ENCODE measurements at regions not wholly inside any gene's neighbourhood (a gene's known extent, or its start where the extent isn't known, plus 50 kb on each side); places are given as distances from the start of the nearest gene placed in this dataset.

GRCh38 chr5:124460642-124461041, 285.8 kb downstream of the ZNF608 start:
- Histone ChIP-seq H3F3A (replicated peaks; ENCODE audit: insufficient read depth) (no peaks in the 10 kb centered on the region), H3K4me1 (ENCODE audit: control insufficient read depth in 1 of 2, insufficient read depth in 2 of 2, low read depth in 1 of 2, low read length in 1 of 2) (peaks cover 0 to 21% of the 10 kb centered on the region in 2 experiments; a peak in 2 of 4 replicates), H3K9ac (no peak overlapping the region), H4K20me1 (ENCODE audit: insufficient read depth) (no peaks in the 10 kb centered on the region), H3K27ac (ENCODE audit: low read depth in 2 of 2, low read length in 1 of 2) (no peak overlapping the region; a peak in 1 of 4 replicates), H3K9me2 (no peaks in the 10 kb centered on the region), H3K4me3 (ENCODE audit: low read depth in 2 of 2, low read length in 1 of 2) (no peak overlapping the region), H2AFZ (ENCODE audit: low read depth) (no peak overlapping the region), H3K4me2 (no peak overlapping the region), H3K27me3 (ENCODE audit: insufficient read depth) (no peaks in the 10 kb centered on the region), H3K79me2 (ENCODE audit: insufficient read depth) (no peaks in the 10 kb centered on the region), H3K36me3 (replicated peaks in 1 of 2; ENCODE audit: control insufficient read depth in 1 of 2, insufficient read depth in 2 of 2, low read length in 1 of 2) (no peaks in the 10 kb centered on the region), H3K9me3 (no peaks in the 10 kb centered on the region)
- ChIA-PET POLR2A (no interaction called here), CTCF (no interaction called here)
- WGBS (ENCODE audit: low lambda C conversion rate): 78% methylated on average over 3 of the region's 3 CpGs
- TF ChIP-seq REST (IDR thresholded peaks at IDR 0.05; ENCODE audit: low read depth, low read length) (no peak), PBX3 (IDR thresholded peaks at IDR 0.05) (no peak), FOSL2 (IDR thresholded peaks at IDR 0.05; ENCODE audit: borderline replicate concordance, low read depth) (no peak), FOXJ3 (CRISPR knock-in tag; IDR thresholded peaks at IDR 0.05) (no peak), JUND (IDR thresholded peaks at IDR 0.05) (no peak), ZBTB33 (IDR thresholded peaks at IDR 0.05; ENCODE audit: borderline replicate concordance, low read depth) (no peak), FOXM1 (IDR thresholded peaks at IDR 0.05; ENCODE audit: low read depth) (no peak), GATA2 (CRISPR knock-in tag; IDR thresholded peaks at IDR 0.05) (no peak)
- no peak for DNase-seq

- no peak for TF ChIP-seq YY1 (IDR thresholded peaks at IDR 0.05; ENCODE audit: low read depth)
- Histone ChIP-seq H3K4me2 (no peak overlapping the region), H3K36me3 (replicated peaks in 1 of 2; ENCODE audit: control insufficient read depth in 1 of 2, insufficient read depth in 2 of 2, low read length in 1 of 2) (no peaks in the 10 kb centered on the region), H3K27me3 (ENCODE audit: insufficient read depth) (no peaks in the 10 kb centered on the region), H3K9me2 (no peaks in the 10 kb centered on the region), H3K27ac (ENCODE audit: low read depth in 2 of 2, low read length in 1 of 2) (no peak overlapping the region), H3K4me1 (ENCODE audit: control insufficient read depth in 1 of 2, insufficient read depth in 2 of 2, low read depth in 1 of 2, low read length in 1 of 2) (peaks cover 0 to 21% of the 10 kb centered on the region in 2 experiments; a peak in 2 of 4 replicates), H4K20me1 (ENCODE audit: insufficient read depth) (no peaks in the 10 kb centered on the region), H3K9me3 (no peaks in the 10 kb centered on the region), H3F3A (replicated peaks; ENCODE audit: insufficient read depth) (no peaks in the 10 kb centered on the region), H3K79me2 (ENCODE audit: insufficient read depth) (no peaks in the 10 kb centered on the region), H2AFZ (ENCODE audit: low read depth) (no peak overlapping the region), H3K9ac (no peak overlapping the region), H3K4me3 (ENCODE audit: low read depth in 2 of 2, low read length in 1 of 2) (no peak overlapping the region)
- DNase-seq: no peak
- CTCF ChIA-PET: interaction anchor here (0.6 to 2.6 kb wide), 2 partner anchors 13 to 1024 kb away, joined by 3 to 8 read pairs; no protein-coding TSS in a partner anchor
- WGBS (ENCODE audit: low lambda C conversion rate): 69% methylated on average over 6 of the region's 6 CpGs
- POLR2A ChIA-PET: no interaction called here
Measured at GRCh38 chr5:124459984-124460383, 286.5 kb downstream of the ZNF608 start.

Data from SK-N-SH (cell line).